C1 segment of cervical spinal cord (tissue), 14 donors: ENCODE measurements at regions not wholly inside any gene's neighbourhood (a gene's known extent, or its start where the extent isn't known, plus 50 kb on each side); places are given as distances from the start of the nearest gene placed in this dataset.
A peak's percentile ranks its signal among the peaks of the same experiment; 100 is the strongest.
"Not testable (repeated sequence)": the region's sequence is repeated elsewhere in the genome, so short reads cannot be mapped to it uniquely, and the experiment has no call there.

Source experiments
- DNase-seq, 14 donors: peaks; one replicate each; lab custom pipeline; 2025; lab: John Stamatoyannopoulos, UW

DNA sequence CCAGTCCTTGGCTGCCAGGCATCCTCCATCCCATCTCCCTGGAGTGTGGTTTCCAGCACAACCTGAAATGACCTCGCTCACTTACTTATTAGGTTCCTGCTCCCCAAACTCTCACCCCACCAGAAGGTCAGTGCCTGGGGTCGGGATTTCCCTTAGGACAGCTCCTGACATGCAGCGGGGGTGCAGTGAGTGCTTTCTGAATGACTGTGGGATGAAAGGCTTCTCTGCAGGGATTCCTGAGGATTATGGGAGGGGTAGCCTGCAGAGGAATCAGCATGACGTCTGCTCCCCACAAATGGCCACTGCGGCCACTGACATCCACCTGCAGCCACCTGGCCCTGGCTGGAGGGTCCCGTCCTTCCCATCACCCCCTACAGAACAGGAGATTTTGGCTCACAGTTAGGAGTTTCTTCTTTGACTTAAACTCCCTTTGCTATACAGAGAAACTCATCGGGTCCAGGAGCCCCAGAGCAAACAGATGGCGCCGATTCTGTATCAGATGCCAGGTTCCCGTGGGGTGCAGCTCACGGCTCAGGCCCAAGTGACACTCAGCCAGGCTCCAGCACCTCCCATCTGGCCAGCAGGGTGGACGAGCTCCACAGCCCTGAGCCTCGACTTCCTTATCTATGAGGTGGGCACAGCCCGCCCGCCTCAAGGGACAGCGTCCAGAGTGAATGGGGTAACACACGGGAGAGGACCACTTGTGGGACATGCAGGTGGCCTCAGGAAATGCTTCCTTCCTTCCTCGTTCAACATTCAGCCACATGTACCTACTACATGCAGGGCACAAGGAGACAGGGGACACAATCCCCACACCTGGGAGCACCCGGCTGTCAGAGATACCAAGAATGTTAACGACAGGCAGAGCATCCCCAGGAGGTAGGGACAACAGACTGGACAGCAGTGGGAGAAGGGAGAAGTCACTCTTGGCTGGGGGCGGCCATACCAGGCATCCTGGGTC lies 69.8 kb downstream of the RMI2 start:
- DNase-seq: peak in 2 of 14 donors; percentile 27 to 90

DNA sequence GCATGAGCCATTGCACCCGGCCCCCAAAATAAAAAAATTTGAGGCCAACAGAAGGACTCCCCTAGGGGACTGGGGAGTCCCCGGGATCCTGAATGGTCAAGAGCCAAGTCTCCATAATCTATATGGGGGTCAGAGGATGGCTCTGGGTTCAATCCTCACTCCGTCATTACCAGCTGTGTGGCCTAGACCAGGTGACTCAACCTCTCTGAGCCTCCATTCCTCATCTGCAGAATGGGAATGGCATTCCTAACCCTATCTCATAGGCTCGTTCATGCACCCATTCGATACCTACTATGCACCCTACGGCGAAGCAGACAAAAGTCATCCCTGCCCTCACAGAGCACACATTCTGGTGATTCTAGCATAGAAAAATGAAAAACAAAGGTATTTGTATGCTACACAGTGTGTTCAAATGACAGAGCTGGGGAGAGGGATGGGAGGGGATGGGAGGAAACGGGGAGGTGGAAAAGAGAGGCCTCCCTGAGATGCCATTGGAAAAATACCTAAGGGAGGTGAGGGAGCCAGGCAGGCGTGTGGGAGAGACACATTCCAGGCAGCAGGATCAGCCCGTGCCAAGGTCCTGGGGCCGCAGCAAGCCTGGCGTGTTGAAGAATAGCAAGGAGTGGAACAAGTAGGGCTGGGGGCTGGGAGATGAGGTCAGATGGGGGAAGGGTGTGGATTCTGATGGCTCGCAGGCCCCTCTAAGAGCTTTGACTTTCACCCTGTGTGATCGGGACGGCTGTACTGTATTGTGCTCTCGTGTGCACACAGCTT lies 71.2 kb downstream of the RMI2 start:
- DNase-seq: no peak

DNA sequence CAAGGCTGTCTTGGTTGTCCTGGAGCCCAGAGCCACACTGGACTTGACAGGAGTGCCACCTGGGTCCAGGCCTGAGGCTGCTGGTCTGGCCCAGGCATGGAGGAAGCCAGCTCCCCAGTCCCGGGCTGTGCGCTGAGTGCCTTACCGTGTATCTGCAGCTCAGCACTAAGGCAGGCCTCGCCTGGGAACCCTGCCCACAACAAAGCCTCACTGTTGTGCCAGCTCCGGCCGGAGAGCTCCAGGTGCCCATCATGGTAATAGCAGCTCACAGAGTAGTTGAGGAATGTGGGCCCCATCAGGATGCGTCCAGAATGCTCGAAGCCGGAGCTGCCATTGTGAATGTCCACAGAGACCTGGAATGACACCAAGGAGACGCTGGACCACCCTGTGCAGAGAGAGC lies 72.2 kb downstream of the RMI2 start:
- DNase-seq: peak in 2 of 14 donors; percentile 12 to 95

DNA sequence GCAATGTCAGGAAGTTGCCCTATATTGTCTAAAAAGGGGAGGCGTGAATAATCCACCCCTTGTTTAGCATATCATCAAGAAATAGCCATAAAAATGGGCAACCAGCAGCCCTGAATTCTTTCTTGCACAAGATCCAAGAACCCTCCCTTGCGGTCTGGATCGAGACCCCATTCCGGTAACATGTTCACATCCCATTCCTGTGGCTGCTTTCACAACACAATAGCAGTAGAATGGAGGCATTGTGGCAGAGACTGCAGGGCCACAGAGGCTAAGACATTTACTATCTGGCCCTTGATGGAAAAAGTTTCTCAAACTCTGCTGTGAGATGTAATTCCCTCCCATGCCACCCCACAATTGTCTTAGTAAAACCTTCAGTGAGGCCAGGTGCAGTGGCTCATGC lies 73.2 kb downstream of the RMI2 start:
- DNase-seq: no peak

DNA sequence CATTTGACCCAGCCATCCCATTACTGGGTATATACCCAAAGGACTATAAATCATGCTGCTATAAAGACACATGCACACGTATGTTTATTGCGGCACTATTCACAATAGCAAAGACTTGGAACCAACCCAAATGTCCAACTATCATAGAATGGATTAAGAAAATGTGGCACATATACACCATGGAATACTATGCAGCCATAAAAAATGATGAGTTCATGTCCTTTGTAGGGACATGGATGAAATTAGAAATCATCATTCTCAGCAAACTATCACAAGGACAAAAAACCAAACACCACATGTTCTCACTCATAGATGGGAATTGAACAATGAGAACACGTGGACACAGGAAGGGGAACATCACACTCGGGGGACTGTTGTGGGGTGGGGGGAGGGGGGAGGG lies 74.8 kb downstream of the RMI2 start:
- DNase-seq: not testable (repeated sequence)

DNA sequence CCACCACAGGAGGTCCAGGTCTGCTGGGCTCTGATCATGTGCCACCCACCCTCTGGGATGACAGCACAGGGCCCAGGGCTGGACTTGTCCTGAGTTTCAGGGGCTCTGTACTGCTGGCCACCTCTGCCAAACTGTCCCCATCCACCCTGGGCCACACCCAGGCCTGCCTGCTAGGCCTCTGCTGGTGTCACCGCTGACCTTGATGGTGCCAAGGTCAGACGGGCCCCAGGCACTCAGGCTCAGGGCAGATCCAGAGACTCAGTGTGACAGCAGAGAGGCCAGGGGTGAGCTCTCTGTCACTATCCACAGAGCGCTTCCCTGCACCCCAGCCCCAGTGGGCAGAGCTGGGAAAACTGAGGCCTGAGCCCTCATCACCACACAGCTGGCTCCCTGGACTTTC lies 75.6 kb downstream of the RMI2 start:
- DNase-seq: no peak

DNA sequence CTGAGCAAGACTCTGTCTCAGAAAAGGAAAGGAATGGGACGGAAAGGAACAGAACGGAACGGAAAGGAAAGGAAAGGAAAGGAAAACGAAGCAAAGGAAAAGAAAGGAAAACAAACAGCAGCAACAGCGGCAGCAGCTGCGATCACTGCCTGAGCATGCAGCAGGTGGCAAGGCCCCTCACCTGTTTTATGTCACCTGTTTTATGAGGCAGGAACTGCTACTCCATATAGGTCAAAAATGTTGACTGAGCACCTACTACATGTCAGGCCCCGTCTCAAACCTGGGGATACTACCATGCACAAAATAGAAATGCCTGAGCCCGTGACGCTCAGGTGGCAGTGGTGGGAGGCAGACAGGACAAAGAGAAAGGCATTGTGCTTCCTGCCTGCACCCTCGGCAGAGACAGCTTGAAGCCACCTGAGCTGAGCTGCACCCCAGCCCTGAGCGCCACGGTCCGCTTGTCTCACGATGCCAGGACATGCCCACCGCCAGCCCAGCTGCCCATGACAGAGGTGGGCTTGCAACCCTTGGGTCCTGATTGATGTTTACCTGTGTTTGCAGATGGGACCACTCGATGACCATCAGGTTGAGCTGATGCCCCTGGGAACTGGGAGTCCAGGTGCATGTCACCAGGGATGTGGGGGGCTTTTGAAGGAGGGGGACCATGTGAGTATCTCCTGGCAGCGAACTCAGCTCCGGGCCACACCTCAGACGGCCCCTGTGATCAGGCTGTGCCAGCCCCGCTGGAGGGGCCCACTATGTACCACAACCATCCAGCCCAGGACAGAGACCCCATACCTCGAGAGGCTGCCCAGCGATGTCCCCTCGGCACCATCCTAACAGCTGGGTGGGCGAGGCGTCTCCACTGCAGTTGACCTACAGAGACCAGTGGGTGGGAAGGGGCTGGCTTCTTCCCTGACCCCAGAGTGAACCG lies 77.4 kb downstream of the RMI2 start:
- no peak for DNase-seq

DNA sequence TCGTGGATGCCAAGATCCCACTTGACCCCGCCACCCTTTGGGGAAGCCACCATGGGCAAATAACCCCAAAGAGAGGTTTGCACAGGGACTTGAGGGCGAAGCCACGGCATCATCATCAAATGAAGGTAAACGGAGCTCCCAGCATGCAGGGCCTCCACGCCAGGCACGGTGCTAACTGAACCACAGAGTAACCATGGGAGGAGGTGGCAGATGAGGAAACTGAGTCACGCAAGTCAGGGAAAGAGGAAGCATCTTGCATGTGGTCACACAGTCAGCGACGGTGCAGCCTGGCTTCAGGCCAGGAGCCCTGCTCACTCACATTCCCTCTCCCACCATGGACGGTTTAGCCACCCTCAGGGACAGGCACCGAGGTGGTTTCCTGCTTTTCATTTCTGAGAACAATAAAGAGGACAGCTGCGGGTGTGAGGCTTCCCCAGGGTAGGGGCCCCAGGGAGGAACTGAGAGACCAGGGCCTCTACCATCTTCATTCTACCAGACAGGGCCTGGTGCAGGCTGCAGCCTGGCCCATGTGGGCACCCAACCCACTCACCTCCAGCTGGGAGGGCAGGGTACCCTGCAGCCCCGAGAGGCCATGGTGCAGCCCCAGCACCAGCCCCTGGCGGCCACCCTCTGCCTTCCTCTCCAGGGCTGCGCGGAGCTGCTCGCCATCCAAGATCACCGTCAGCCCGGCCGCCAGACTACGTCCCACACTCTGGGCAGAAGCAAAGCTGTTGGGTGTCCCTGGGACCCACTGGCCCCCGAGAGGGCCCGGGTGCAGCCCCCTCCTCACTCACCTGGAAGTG lies 78.3 kb downstream of the RMI2 start:
- DNase-seq: no peak

DNA sequence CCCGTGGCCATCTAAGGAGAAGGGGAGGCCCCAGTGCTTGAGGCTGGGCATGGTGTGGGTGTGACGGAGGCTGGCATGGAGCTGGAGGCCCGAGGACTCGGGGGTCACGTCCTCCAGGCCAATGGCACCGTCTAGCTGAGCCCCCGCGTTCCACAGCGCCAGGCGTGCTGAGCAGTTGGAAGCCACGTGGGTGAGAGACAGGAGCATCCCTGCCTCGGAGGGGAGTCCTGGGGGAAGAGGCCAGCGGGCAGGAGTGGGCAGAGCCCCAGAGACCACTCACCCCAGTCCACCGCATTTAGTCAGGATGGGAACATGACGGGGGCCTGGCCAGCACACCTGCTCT lies 78.8 kb downstream of the RMI2 start:
- DNase-seq: no peak

DNA sequence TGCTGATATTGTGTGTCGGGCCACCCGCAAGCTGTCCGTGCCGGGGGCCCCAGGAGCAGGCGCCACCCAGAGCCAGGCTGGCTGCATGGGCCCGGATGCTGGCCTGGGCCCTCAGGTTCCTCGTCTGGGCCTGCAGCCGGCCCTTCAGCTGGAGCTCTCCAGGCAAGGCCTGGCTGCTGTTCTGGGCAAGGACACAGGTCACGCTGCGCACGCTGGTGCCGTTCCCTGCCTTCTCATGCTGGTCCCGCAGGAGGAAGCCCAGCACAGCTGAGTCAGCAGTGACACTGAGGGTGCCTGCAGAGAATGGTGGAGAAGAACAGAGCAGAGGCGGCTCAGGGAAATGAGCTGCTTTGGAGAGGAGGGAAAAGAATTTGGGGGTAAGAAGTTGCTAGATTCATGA lies 79.9 kb downstream of the RMI2 start:
- DNase-seq: no peak

DNA sequence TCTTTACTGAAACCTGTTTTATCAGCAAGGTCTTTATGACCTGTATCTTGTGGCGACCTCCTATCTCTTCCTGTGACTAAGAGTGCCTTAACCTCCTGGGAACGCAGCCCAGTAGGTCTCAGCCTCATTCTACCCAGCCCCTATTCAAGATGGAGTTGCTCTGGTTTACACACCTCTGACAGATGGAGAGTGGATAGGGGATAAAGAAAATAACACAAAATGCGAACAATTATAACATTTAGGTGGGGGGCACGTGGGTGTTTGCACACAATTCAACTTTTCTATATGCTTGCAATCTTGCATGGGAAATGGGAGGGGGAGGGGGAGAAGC lies 83.3 kb downstream of the RMI2 start:
- no peak for DNase-seq

DNA sequence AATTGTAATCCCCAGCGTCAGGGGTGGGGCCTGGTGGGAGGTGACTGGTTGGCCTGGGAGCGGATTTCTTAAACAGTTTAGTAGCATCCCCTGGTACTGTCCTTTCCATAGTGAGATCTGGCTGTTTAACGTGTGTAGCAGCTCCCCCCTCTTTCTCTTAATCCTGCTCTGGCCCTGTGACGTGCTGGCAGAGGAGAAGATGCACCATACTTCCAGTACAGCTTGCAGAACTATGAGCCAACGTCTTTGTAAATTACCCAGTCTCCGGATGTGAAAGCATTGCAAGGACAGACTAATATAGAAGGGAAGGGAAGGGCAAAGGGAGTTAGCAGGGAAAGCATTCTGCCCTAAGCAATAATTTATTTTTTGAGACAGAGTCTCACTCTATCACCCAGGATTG lies 83.9 kb downstream of the RMI2 start:
- peak in 1 of 14 donors; percentile 67 for DNase-seq

DNA sequence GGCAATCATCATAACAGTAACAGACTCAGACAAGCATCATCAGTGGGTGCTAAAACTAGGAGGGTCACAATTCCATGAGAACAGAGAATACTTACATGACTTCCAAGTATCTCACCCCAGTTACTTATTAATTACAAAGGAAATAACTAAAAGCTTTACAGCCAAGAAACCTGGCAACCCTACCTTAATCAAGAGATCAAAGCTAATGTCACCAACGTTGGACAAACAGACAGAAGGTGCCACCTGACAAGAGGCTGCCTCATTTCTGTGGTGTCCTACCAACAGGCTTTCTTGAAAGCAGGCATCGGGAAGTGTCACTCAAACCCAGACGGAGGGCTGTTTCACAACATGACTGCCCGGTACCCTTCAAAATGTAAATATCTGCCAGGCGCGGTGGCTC lies 84.6 kb downstream of the RMI2 start:
- no peak for DNase-seq

DNA sequence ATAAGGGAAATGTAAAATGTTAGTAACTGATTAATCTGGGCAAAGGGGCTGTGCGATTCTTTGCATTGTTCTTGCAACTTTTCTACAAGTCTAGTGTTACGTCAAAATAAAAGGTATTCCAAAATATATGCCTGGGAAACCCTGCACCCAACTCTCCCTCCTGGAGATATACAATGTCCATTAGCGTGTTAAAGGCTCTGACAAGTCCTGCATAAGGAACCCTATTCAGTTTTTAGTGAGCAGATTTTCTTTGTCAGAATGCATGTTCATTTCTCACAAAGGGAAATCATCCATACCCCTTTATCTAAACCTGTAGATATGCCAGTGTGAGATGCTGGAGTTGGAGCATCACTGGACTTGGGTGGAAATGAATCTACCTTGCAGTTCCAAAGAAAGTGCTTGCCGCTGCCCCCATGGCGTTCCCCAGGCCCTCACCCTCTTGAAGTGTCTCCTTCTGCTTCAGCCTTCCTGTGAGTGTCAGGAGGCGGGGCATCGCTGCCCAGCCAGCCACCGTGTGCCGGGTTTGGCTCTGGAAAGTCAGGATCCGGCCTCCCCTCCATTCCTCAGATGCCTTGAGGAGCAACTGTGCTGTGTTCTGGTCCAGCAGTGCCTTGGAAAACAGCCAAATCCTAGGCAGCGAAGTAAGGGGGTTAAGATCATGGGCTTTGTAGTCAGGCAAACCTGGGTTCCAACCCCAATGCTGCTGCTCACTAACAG lies 85.5 kb downstream of the RMI2 start:
- DNase-seq: no peak

DNA sequence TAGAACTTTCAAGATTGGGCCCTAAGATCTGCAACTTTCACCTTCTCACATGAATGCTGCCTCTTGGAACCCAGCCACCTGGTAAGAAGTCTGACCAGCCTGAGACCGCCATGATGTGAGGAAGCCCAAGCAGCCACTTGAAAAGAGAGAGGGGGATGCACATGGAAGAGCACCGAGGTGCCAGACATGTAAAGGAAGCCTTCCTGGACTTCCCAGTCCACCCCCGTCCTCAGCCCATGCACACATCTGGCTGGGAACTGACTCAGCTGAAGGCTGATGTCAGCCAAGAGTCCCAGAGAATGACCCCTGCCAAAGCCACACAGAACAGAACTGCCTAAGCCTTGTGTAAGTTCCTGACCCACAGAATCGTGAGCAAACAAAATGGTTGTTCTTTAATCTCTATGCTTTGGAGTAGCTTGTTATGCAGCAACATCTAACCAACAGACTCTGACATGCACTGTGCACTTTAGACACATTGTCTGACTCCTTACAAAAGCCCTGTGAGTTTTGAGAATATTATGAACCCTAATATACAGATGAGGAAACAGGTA lies 86.7 kb downstream of the RMI2 start:
- DNase-seq: no peak

DNA sequence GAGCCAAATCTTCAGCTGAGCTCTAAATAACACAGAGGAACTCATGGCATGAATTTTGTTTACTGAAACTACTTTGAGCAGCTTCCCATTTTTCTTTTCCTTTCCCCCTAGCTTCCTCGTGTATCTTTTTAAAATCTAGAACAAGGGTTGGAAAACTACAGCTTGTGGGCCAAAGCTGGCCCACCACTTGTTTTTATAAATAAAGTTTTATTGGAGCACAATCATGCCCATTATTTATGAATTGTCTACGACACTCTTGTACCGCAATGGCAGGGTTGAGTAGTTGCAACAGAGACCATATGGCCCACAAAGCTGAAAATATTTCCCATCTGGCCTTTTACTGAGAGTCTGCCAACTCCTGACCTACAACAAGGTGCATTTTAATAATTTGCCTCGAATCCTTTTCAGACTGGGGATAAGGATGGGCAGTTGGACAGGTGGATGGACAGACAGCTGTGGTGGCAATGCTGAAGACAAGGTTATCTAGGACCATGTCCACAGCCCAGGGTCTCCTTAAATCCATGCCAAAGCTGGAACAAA lies 87.7 kb downstream of the RMI2 start:
- DNase-seq: peak in 1 of 14 donors; percentile 88

DNA sequence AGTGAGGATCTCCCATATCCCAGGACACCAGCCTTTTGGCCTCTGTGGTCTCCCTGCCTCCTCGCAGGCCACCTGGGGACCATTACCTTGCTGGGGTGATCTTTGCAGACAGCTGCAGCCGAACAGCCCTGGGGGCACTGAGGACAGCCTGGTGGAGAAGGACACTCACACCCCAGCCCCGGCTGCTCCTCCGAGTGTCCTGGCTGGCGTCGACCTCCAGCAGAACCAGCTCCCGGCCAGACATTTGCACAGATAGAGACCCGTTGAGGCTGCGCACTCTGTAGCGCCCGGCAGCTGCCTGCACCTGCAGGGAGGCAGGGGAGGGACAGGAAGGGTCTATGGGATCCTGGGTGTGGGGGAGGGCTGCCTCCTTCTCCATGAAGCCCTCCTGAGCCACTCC lies 90.3 kb downstream of the RMI2 start:
- DNase-seq: no peak

DNA sequence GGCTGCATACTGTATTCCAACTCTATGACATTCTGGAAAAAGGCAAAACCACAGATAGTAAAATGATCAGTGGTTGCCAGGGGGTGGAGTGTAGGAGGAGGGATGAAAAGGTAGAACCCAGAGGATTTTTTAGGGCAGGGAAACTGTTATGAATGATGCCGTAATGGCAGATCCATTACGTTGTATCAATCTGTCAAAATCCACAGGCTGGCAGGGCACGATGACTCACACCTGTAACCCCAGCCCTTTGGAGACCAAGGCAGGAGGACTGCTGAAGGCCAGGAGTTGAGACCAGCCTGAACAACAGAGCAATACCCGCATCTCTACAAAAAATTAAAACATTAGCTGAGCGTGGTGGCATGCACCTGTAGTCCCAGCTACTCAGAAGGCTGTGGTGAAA lies 91.8 kb downstream of the RMI2 start:
- DNase-seq: no peak

DNA sequence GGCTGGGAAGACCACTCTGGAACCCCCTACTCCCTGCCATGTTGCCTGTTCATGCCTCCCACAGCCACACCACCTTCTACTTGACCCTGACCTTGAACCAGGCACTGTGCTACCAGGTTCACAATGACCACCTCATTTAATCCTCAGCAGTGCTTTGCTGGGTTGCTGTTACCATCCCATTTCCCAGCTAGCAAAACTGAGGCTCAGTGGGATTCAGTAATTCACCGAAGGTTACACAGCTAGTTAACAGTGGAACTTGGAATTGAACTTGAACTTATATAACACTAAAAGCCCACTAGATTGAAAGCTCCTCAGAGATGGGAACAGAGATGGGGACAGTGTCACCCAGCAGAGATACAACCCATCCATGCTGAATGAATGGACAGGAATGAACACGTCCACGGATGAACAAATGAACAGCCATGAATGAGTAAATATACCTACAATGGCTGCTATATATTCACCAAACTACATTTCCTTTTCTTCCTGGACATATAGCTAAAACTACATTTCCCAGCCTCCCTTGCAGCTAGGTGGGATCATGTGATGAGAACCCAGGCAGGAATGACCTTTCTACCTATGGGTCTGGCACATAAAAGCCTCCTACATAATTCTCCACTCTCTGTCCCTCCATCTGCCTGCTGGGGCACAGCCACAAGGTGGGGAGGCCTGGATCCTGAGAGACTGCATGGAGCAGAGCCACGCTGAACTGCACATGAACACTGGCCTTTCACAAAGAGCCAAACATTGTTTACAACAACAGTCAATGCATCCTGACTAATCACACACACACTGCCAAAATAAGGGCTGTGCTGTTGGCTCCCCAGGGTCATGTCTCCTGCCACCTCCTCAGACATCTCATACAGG lies 94.8 kb downstream of the RMI2 start:
- DNase-seq: no peak
